Keratinocyte (primary cell): ENCODE measurements at regions not wholly inside any gene's neighbourhood (a gene's known extent, or its start where the extent isn't known, plus 50 kb on each side); places are given as distances from the start of the nearest gene placed in this dataset.

Experiments used
- CTCF ChIP-seq, 3 experiments: IDR thresholded peaks in 1 of 3; conservative IDR thresholded peaks in 1 of 3; optimal IDR thresholded peaks in 1 of 3; 2 replicates in 2 of 3; 3 replicates in 1 of 3; pipeline versions ENCODE3 to v1.5.1; 2011; ENCODE audit warnings: low read length in 3 of 3, mild to moderate bottlenecking in 3 of 3, moderate library complexity in 2 of 3, control low read depth in 1 of 3, inconsistent platforms in 1 of 3; ENCODE audit not compliant: insufficient read depth in 2 of 3; ENCODE audit errors: extremely low read depth in 1 of 3
- EZH2 ChIP-seq: IDR thresholded peaks from one replicate; pipeline ENCODE4 v1.6.1; 2012; ENCODE audit warnings: inconsistent platforms, mild to moderate bottlenecking, low read length, moderate library complexity

DNA sequence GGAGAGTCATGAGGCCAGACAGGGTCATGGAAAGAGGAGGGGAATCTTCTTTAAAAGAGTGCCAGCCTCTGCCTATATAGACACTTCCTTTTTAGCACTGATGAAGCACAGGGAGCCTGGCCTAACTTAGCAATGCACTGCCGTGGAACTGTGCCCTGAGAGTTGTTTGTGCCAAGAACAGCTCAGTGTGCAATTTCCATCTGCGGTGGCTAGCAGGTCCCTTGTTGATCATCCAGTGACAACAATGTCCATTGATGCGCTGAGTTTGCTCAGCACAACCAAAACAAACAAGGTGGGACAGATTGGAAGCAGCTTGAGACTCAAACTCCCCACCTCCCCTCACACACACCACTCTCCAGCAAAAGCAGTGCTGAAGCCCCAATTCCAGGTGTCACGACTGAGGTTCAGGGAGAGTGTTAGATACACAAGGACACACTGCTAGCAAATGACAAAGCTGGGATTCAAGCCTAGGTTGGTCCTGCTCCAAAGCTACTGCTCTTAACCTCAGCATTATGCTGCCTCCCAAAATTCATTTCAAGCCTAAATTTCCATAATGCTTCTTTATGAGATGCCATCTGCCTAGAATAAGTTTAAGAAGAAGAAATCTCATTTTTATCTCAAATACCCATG lies 316.6 kb upstream of the UBE2E2 start:
- TF ChIP-seq CTCF (optimal IDR thresholded peaks at IDR 0.05 in 1 of 3, IDR thresholded peaks at IDR 0.05 in 1 of 3, conservative IDR thresholded peaks at IDR 0.05 in 1 of 3; ENCODE audit: extremely low read depth in 1 of 3, insufficient read depth in 2 of 3, low read length in 3 of 3) (no peak), EZH2 (no peak)
